Spleen (tissue), 11 donors: ENCODE measurements at regions not wholly inside any gene's neighbourhood (a gene's known extent, or its start where the extent isn't known, plus 50 kb on each side); places are given as distances from the start of the nearest gene placed in this dataset.

Experiments used
- DNase-seq: peaks from one replicate; pipeline ENCODE4 v3.0.0-alpha.2; 2020
- H3K27ac ChIP-seq, 8 donors: fragments of 200-600 bp; sonication (generic) in 7 of 8; 1 replicate in 4 of 8; 2 replicates in 4 of 8; pipeline versions ENCODE4 v1.5.0 to v1.8.0; 2016 to 2021; ENCODE audit warnings: inconsistent platforms in 4 of 8, mild to moderate bottlenecking in 4 of 8, moderate library complexity in 1 of 8
- H3K27me3 ChIP-seq, 7 donors: fragments of 200-600 bp; sonication (generic) in 6 of 7; replicated peaks in 1 of 7; 1 replicate in 4 of 7; 2 replicates in 3 of 7; pipeline versions ENCODE4 v1.5.0 to v1.8.0; 2016 to 2021; ENCODE audit warnings: inconsistent platforms in 3 of 7, mild to moderate bottlenecking in 1 of 7
- H3K36me3 ChIP-seq, 6 donors: fragments of 200-600 bp; sonication (generic) in 5 of 6; 1 replicate in 4 of 6; 2 replicates in 2 of 6; pipeline versions ENCODE4 v1.5.0 to v1.8.0; 2016 to 2021; ENCODE audit warnings: inconsistent platforms in 2 of 6
- H3K4me1 ChIP-seq, 6 donors: fragments of 200-600 bp; sonication (generic) in 5 of 6; 1 replicate in 3 of 6; 2 replicates in 3 of 6; pipeline versions ENCODE4 v1.5.0 to v1.8.0; 2016 to 2021; ENCODE audit warnings: inconsistent platforms in 3 of 6
- H3K4me3 ChIP-seq, 8 donors: fragments of 200-600 bp; sonication (generic) in 7 of 8; 1 replicate in 4 of 8; 2 replicates in 4 of 8; pipeline versions ENCODE4 v1.5.0 to v1.8.0; 2016 to 2021; ENCODE audit warnings: inconsistent platforms in 4 of 8, mild to moderate bottlenecking in 4 of 8, moderate library complexity in 2 of 8
- H3K9me3 ChIP-seq, 8 donors: fragments of 200-600 bp; sonication (generic) in 7 of 8; 1 replicate in 4 of 8; 2 replicates in 4 of 8; pipeline versions ENCODE4 v1.5.0 to v1.8.0; 2016 to 2021; ENCODE audit warnings: inconsistent platforms in 4 of 8
- CTCF ChIP-seq, 11 experiments: fragments of 200-600 bp in 7 of 11; fragments of 450-650 bp in 4 of 11; sonication (generic) in 4 of 11; IDR thresholded peaks in 8 of 11; conservative IDR thresholded peaks in 3 of 11; 1 replicate in 7 of 11; 2 replicates in 4 of 11; pipeline versions ENCODE4 v1.4.0 to v1.8.0; 2016 to 2021; ENCODE audit warnings: antibody characterized with exemption in 11 of 11, inconsistent platforms in 4 of 11, mild to moderate bottlenecking in 1 of 11
- POLR2A ChIP-seq, 3 donors: fragments of 450-650 bp; IDR thresholded peaks; one replicate each; pipeline ENCODE4 v1.5.1; 2017; ENCODE audit warnings: antibody characterized with exemption in 3 of 3, mild to moderate bottlenecking in 1 of 3
- POLR2AphosphoS5 ChIP-seq, 3 donors: sonication (generic); formaldehyde crosslinking; IDR thresholded peaks; one replicate each; pipeline ENCODE4 v1.5.1; 2017; ENCODE audit warnings: antibody characterized with exemption in 3 of 3
- WGBS, 5 donors: extraction: QIAGEN DNeasy Blood & Tissue Kit in 3 of 5; methylation state at CpG; one replicate each; pipeline versions ENCODE4 v1.1.5 to v1.1.7; 2013 to 2018; 5-methylcytosine and 5-hydroxymethylcytosine counted together
- intact Hi-C: fragments of 100-400 bp; cut with DNase I; formaldehyde crosslinking; loops from one replicate; pipeline ENCODE4 v1.15.0; 2023; ENCODE audit warnings: low total_unique reads
- donor health status: healthy with polysubstance abuse.
- donor health status: DM: no; HTN: no; CAD: no; lungs with moderate emphysema.
- donor health status: DM: no; HTN: no; CAD: no.
- donor health status: Bipolar disorder and iron deficiency.
- donor health status: healthy.
- donor health status: DM: no; HTN: no; CAD: no.
- donor health status: DM: yes; HTN: yes; CAD: no.

GRCh38 chr14:100638211-100638855, 51.1 kb upstream of the BEGAIN start:
- peaks cover 0 to 31% (median 23%) of the 10 kb centered on the region in 6 donors for H3K4me1 ChIP-seq
- peak; percentile 59 for DNase-seq
- no peak overlapping the region for H3K4me3 ChIP-seq
- H3K9me3 ChIP-seq = no peaks in the 10 kb centered on the region
- TF ChIP-seq POLR2AphosphoS5 (IDR thresholded peaks at IDR 0.05) = no peak
- TF ChIP-seq POLR2A (IDR thresholded peaks at IDR 0.05) = no peak
- TF ChIP-seq CTCF (IDR thresholded peaks at IDR 0.05 in 8 of 11, conservative IDR thresholded peaks at IDR 0.05 in 3 of 11) = no peak
- no peak overlapping the region for H3K27ac ChIP-seq
- H3K36me3 ChIP-seq = no peaks in the 10 kb centered on the region
- WGBS, 5 donors = 89 to 97% (median 92%) methylated on average over 8 to 14 of the region's 14 CpGs
- intact Hi-C loops = no loop called here
- peaks cover 0 to 34% (median 0%) of the 10 kb centered on the region in 7 donors for H3K27me3 ChIP-seq

GRCh38 chr14:100639280-100639679, 52.1 kb upstream of the BEGAIN start:
- no peak for TF ChIP-seq POLR2AphosphoS5 (IDR thresholded peaks at IDR 0.05)
- no peak for TF ChIP-seq POLR2A (IDR thresholded peaks at IDR 0.05)
- no peak for TF ChIP-seq CTCF (IDR thresholded peaks at IDR 0.05 in 8 of 11, conservative IDR thresholded peaks at IDR 0.05 in 3 of 11)
- DNase-seq = no peak
- H3K9me3 ChIP-seq = no peaks in the 10 kb centered on the region
- peaks cover 0 to 32% (median 25%) of the 10 kb centered on the region in 6 donors for H3K4me1 ChIP-seq
- H3K36me3 ChIP-seq = no peaks in the 10 kb centered on the region
- no peak overlapping the region for H3K4me3 ChIP-seq
- H3K27ac ChIP-seq = no peak overlapping the region
- intact Hi-C loops = no loop called here
- 81 to 88% (median 82%) methylated on average over 6 of the region's 6 CpGs for WGBS, 5 donors
- peaks cover 0 to 28% (median 0%) of the 10 kb centered on the region in 7 donors for H3K27me3 ChIP-seq

- Histone ChIP-seq H3K4me1 (peaks cover 13 to 46% (median 39%) of the 10 kb centered on the region in 6 donors), H3K9me3 (no peaks in the 10 kb centered on the region), H3K4me3 (no peak overlapping the region), H3K27me3 (peaks cover 0 to 23% (median 0%) of the 10 kb centered on the region in 7 donors), H3K36me3 (no peaks in the 10 kb centered on the region), H3K27ac (peak overlapping the region in 1 of 8 donors; percentile 19)
- peak; percentile 52 to 70 (median 69) for TF ChIP-seq POLR2AphosphoS5 (IDR thresholded peaks at IDR 0.05)
- TF ChIP-seq POLR2A (IDR thresholded peaks at IDR 0.05) = no peak
- TF ChIP-seq CTCF (IDR thresholded peaks at IDR 0.05 in 8 of 11, conservative IDR thresholded peaks at IDR 0.05 in 3 of 11) = peak in 4 of 11 experiments; percentile 6 to 45 (median 36)
- WGBS, 5 donors = 31 to 43% (median 37%) methylated on average over 16 to 20 of the region's 20 CpGs
- peak; percentile 90 for DNase-seq
- intact Hi-C loops = no loop called here
Measured at GRCh38 chr14:100640471-100641273, 53.5 kb upstream of the BEGAIN start.
